ENCODE measurements at regions not wholly inside any gene's neighbourhood (a gene's known extent, or its start where the extent isn't known, plus 50 kb on each side); places are given as distances from the start of the nearest gene placed in this dataset.
"Not testable (repeated sequence)": the region's sequence is repeated elsewhere in the genome, so short reads cannot be mapped to it uniquely, and the experiment has no call there.

GRCh38 chr3:82000350-82000749 is 238.9 kb upstream of the GBE1 start:
- no peak for DNase-seq

DNA sequence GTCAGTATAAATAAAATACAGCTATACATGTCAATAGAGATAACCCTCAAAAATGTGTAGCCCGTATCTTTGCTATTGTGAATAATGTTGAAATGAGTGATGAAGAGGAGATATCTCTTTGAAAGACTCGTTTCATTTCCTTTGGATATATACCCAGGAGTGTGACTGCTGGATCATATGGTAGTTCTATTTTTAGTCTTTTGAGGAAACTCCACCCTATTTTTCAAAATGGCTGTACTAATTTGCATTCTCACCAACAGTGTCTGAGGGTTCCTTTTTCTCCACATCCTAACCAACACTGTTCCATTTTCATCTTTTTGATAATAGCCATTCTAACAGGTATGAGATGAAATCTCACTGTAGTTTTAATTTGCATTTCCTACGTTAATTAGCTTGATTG is 237.5 kb upstream of the GBE1 start:
- DNase-seq: no peak

GRCh38 chr3:81998139-81998755 is 236.8 kb upstream of the GBE1 start:
- no peak for DNase-seq

DNA sequence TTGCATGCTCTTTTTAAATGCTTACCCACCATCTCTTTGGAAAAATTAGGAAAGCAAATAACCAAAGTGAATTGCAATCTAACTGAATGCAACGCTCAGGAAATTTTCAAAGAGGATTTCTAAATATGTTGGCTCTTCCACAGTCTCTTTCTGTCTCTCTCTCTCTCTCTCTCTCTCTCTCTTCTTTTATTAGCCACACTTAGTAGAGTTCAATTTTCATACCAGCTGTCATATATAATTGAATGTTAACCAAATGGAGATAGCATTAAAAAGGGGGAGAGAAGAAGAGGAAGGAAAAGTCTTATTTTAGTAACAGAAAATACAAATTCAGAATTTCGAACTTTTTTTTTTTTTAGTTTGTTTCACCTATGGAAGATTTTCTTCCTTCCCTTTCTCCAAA is 235.9 kb upstream of the GBE1 start:
- DNase-seq: no peak

- no peak for DNase-seq
Measured at GRCh38 chr3:81995329-81995728, 233.9 kb upstream of the GBE1 start.

GRCh38 chr3:81989758-81990157 is 228.3 kb upstream of the GBE1 start:
- no peak for DNase-seq

GRCh38 chr3:81989274-81989673 is 227.8 kb upstream of the GBE1 start:
- DNase-seq: no peak

DNA sequence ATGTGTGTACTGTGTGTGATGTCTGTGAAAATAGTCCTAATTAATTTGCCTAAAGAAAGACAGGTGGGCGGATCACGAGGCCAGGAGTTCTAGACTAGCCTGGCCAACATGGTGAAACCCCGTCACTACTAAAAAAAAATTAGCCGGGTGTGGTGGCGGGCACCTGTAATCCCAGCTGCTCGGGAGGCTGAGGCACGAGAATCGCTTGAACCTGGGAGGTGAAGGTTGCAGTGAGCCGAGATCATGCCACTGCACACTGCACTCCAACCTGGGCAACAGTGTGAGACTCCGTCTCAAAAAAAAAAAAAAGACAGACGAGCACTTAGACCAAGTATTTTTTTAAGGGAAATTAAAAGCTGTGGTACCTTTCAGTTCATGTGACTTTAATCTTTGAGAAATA is 226.0 kb upstream of the GBE1 start:
- not testable (repeated sequence) for DNase-seq

DNA sequence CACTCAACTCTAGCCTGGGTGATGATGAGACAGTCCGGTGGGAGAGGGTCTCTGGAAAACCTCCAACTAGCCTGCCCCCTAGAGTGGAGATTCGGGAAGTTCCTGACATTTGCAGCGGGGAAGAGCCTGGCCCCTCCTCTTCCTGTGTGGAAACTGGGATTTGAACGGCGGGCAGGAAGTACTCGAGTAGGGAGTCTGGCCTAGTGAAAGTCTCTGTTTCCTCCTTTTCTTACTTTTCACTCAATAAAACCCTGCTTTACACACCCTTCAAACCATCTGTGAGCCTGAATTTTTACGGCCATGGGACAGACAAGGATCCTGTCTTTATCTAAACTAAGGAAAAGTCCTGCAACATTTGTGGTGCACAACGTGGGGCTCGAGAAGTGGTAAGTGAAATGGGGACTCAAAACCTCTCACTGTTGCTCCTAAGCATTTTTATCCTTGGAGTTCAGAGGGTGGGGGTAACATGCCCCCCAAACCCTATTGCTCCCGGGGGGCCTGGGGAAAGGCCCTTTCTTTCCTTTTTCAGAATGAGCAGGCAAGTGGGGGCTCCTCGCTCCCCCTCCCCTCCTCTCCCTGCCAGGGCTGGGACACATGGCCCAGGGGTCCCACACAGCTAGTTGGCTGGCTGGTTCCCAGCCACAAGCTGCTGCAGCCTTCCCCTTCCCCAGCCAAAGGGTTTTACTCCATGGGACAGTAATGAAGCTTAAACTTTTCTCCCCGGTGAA is 224.7 kb upstream of the GBE1 start:
- DNase-seq: no peak

DNA sequence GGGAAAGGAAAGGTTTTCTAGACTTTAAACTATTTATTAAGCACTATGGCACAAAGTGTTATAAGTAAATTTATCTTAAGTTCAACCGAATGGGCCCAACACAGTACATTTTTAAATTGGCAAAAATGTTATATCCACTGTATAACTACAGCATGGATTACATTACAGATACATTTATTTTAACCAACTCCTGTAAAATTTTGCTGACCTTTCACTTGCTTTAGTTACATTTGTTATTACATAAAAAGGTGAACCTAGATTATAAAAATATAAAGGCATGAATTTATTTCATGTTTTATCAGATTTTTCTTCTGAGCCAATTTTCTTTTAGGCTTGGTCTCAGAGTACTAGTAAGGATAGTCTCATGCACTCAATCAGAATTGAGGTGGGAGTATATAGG is 221.9 kb upstream of the GBE1 start:
- no peak for DNase-seq

- no peak for DNase-seq
Measured at GRCh38 chr3:81980596-81981494, 219.4 kb upstream of the GBE1 start.

DNA sequence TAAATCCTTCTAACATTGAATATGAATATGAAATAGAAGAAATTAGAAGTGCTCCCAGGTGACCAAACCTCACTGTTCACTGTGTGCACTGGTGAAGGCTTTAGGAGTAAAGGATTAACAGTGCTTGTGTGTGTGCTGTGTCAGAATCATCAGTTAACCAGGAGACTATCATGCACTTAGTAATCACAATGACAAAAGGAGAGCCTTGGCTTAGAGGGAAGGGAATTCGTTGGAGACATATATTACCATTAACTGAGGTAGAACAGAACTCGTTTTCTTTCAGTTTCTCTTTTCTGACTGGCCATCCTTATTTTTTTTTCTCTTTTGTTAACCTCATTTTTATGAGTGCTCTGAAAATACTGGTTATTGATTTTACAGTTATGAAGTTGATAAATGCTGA is 213.3 kb upstream of the GBE1 start:
- no peak for DNase-seq

DNA sequence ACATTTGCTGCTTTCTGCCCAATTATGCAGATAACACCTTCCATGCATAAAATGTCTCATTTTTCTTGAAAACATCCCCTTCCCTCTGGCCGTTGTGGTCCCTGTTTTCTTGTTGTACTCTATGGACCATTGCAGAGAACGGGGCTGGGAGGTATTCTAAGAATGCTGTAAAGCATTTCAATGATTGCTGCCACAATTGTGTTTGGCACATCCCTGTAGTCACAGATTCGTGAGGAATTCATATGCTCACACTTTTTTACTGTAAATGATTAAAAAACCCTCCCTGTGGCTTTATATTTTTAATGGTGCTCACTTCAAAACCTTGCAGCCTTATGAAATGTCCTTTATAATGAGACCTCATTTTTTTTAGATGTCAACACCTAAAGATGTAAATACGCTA is 207.2 kb upstream of the GBE1 start:
- no peak for DNase-seq

- no peak for DNase-seq
Measured at GRCh38 chr3:81967393-81967792, 205.9 kb upstream of the GBE1 start.

DNA sequence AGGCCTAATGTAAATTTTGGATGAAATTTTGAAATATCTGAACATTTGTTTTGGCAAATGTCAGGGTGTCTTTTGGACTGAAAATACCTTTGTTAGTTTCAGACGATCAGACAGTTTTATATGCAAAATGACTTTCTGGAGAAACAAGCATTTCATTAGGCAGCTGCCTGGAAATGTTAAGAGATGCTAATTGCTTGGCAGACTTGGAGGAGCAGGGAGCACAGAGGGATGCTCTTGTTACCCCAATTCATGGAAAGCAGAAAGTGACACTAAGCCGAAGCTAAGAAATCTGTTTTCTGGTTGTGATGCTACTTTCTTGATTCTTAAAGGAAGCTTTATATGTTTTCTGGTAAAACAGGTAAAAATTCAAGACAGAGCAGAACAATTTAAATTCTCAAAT is 204.3 kb upstream of the GBE1 start:
- DNase-seq: no peak

GRCh38 chr3:81962396-81962795 is 201.0 kb upstream of the GBE1 start:
- DNase-seq: no peak

GRCh38 chr3:81958972-81959640 is 197.7 kb upstream of the GBE1 start:
- no peak for DNase-seq

- no peak for DNase-seq
Measured at GRCh38 chr3:81955878-81956277, 194.4 kb upstream of the GBE1 start.

- DNase-seq: no peak
Measured at GRCh38 chr3:81953111-81953510, 191.7 kb upstream of the GBE1 start.

DNA sequence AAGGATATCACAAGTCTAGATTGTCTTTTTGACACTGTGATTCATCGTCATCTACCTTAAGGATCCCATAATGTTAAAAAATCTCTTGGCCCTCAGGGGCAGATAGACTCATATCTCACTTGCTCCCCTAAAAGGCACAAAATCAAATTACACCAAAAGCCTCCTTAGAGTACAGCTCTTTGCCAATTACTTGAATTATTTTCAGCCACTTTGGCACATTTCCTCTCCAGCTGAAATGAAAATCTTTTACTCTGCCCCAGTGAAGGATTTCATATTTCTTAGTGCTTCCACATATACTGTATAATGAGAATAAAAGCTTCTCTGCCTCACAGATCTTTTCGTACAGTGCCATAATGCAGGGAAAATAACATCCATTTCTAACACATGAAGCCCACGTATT is 190.7 kb upstream of the GBE1 start:
- DNase-seq: no peak

GRCh38 chr3:81951636-81952035 is 190.2 kb upstream of the GBE1 start:
- DNase-seq: no peak

DNA sequence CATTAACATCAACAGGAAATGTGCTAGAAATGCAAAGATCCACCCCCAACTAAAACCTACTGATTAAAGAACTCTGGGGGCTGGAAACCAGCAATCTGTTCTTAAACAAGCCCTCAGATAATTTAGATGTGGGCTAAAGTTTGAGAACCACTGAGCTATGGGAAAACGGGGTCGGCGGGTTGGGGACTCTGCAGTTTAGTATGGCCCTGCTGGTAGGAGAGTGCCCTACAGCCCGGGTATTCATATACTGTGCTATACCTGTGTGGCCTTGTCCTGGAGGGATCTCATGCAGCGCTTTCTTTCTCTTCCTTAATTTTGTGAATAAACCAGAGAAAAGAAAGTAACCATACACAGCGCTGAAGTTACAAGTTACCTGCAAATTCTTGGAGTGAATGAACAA is 189.7 kb upstream of the GBE1 start:
- DNase-seq: no peak

DNA sequence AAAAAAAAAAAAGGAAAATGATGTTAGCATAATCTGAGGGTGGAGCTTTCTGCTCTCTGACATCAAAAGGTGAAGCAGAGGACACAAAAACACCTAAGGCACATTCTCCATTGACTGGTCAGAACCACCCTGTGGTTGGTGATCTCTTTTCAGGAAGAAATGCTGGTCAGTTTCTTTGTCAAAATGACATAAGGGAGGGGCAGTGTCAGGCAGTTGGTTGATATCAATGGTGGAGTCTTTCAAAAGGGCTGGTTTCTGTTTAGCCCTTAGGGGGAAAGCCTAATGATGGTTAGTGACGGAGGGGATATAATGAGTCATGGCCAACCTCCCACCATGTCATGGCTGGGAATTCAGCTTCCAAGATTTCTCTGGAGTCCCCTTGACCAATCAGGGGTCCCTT is 185.9 kb upstream of the GBE1 start:
- no peak for DNase-seq
